MCF 10A (cell line): ENCODE measurements at regions not wholly inside any gene's neighbourhood (a gene's known extent, or its start where the extent isn't known, plus 50 kb on each side); places are given as distances from the start of the nearest gene placed in this dataset.
A peak's percentile ranks its signal among the peaks of the same experiment; 100 is the strongest.

Experiments
- BruUV-seq: library from RNA; stranded (reverse); fragments of 400-500 nt; replicated peaks from 2 replicates; lab custom pipeline; 2021; lab: Mats Ljungman, UMichigan
- CTCF ChIA-PET: fragments of 300-600 bp; sonication (Branson Sonifier 250); formaldehyde crosslinking; extraction: SDS; loops from one replicate; lab custom pipeline; 2021; ENCODE audit warnings: antibody characterized with exemption, inconsistent platforms; lab: Yijun Ruan, JAX
- POLR2A ChIA-PET: fragments of 300-600, 350-650 bp; sonication (Branson Sonifier 250); formaldehyde crosslinking; extraction: SDS; loops from one replicate; lab custom pipeline; 2020; ENCODE audit warnings: antibody characterized with exemption, inconsistent platforms; lab: Yijun Ruan, JAX
- DNase-seq: peaks from one replicate; pipeline ENCODE4 v3.0.0-alpha.2; 2018; ENCODE audit not compliant: unreplicated experiment
- H3K27ac Mint-ChIP-seq: one replicate; pipeline ENCODE4 v1.8.0; 2022; ENCODE audit warnings: mild to moderate bottlenecking, low read depth, mixed read lengths; ENCODE audit not compliant: unreplicated experiment
- H3K27me3 Mint-ChIP-seq: one replicate; pipeline ENCODE4 v1.8.0; 2022; ENCODE audit warnings: mixed read lengths; ENCODE audit not compliant: insufficient read depth, unreplicated experiment
- H3K36me3 Mint-ChIP-seq: one replicate; pipeline ENCODE4 v1.8.0; 2022; ENCODE audit warnings: mild to moderate bottlenecking, moderate library complexity, mixed read lengths; ENCODE audit not compliant: insufficient read depth, unreplicated experiment
- H3K4me1 Mint-ChIP-seq: one replicate; pipeline ENCODE4 v1.8.0; 2022; ENCODE audit warnings: mixed read lengths; ENCODE audit not compliant: insufficient read depth, unreplicated experiment
- H3K4me3 Mint-ChIP-seq: one replicate; pipeline ENCODE4 v1.8.0; 2022; ENCODE audit warnings: mild to moderate bottlenecking, moderate library complexity, mixed read lengths; ENCODE audit not compliant: unreplicated experiment
- H3K9me3 Mint-ChIP-seq: one replicate; pipeline ENCODE4 v1.8.0; 2022; ENCODE audit warnings: mixed read lengths; ENCODE audit not compliant: unreplicated experiment
- intact Hi-C: fragments of 100-400 bp; cut with micrococcal nuclease; formaldehyde crosslinking; loops from 2 replicates; pipeline ENCODE4 v1.14.1; 2022
- TF ChIP-seq, protein P1 (sequence below): fragments of 200-600 bp; IDR thresholded peaks from one replicate; pipeline ENCODE4 v1.8.0; 2022; ENCODE audit warnings: antibody characterized with exemption, mild to moderate bottlenecking; ENCODE audit not compliant: unreplicated experiment

DNA sequence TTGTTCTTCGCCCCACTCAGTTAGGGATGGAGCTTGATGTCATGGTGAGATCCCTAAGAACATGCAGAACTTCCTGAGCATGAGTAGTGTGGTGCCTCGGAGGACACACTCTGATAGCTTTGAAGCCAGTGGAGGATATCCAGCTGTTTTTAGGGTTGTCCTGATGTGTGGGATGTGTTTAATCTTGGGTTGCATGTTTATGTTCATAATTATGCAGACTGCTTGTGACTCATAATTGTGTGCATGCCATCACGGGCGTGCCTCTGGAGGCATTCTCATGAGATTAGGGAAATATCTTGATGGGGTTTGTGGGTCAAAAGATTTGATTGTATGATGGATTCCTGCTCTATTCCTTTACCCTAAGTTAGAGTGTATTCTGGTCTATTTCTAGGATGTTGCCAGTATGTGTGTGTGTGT, 267.4 kb upstream of the PELI2 start:
- peaks cover 25% of the 10 kb centered on the region for H3K4me1 Mint-ChIP-seq
- ChIA-PET CTCF (interaction anchor here (0.6 to 2.0 kb wide), 5 partner anchors 15 to 144 kb away, joined by 3 to 12 read pairs (median 4); no protein-coding TSS in a partner anchor), POLR2A (interaction anchor here (0.5 to 1.2 kb wide), 8 partner anchors 10 to 121 kb away, joined by 3 to 5 read pairs (median 3); no protein-coding TSS in a partner anchor)
- H3K4me3 Mint-ChIP-seq: no peak overlapping the region
- peak overlapping the region; percentile 29 for H3K27ac Mint-ChIP-seq
- intact Hi-C loops: no loop called here
- peak; percentile 31 for DNase-seq
- BruUV-seq: no TSS peak
- no peaks in the 10 kb centered on the region for H3K36me3 Mint-ChIP-seq
- H3K9me3 Mint-ChIP-seq: no peaks in the 10 kb centered on the region
- TF ChIP-seq, protein P1, sequence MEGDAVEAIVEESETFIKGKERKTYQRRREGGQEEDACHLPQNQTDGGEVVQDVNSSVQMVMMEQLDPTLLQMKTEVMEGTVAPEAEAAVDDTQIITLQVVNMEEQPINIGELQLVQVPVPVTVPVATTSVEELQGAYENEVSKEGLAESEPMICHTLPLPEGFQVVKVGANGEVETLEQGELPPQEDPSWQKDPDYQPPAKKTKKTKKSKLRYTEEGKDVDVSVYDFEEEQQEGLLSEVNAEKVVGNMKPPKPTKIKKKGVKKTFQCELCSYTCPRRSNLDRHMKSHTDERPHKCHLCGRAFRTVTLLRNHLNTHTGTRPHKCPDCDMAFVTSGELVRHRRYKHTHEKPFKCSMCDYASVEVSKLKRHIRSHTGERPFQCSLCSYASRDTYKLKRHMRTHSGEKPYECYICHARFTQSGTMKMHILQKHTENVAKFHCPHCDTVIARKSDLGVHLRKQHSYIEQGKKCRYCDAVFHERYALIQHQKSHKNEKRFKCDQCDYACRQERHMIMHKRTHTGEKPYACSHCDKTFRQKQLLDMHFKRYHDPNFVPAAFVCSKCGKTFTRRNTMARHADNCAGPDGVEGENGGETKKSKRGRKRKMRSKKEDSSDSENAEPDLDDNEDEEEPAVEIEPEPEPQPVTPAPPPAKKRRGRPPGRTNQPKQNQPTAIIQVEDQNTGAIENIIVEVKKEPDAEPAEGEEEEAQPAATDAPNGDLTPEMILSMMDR: no peak
- no peaks in the 10 kb centered on the region for H3K27me3 Mint-ChIP-seq

- TF ChIP-seq, protein P1: no peak
- no peak for DNase-seq
- no TSS peak for BruUV-seq
- intact Hi-C loops: no loop called here
- ChIA-PET CTCF (interaction anchor here (0.6 to 2.0 kb wide), 5 partner anchors 14 to 145 kb away, joined by 3 to 12 read pairs (median 4); no protein-coding TSS in a partner anchor), POLR2A (interaction anchor here (0.6 to 1.2 kb wide), 6 partner anchors 10 to 121 kb away, joined by 3 to 5 read pairs (median 4); no protein-coding TSS in a partner anchor)
- Mint-ChIP-seq H3K36me3 (no peaks in the 10 kb centered on the region), H3K4me1 (peaks cover 25% of the 10 kb centered on the region), H3K27ac (peak overlapping the region; percentile 29), H3K27me3 (no peaks in the 10 kb centered on the region), H3K9me3 (no peaks in the 10 kb centered on the region), H3K4me3 (no peak overlapping the region)
Measured at GRCh38 chr14:55851301-55851700, 266.9 kb upstream of the PELI2 start.

- no TSS peak for BruUV-seq
- intact Hi-C loops: no loop called here
- Mint-ChIP-seq H3K27me3 (no peaks in the 10 kb centered on the region), H3K36me3 (no peaks in the 10 kb centered on the region), H3K4me3 (no peak overlapping the region), H3K9me3 (no peaks in the 10 kb centered on the region), H3K4me1 (peaks cover 20% of the 10 kb centered on the region), H3K27ac (no peak overlapping the region)
- CTCF ChIA-PET: interaction anchor here (0.7 to 2.0 kb wide), 2 partner anchors 46 to 282 kb away, joined by 3 to 12 read pairs; no protein-coding TSS in a partner anchor
- POLR2A ChIA-PET: interaction anchor here (0.6 to 1.3 kb wide), 3 partner anchors 9 to 820 kb away, joined by 3 to 4 read pairs (median 3); no protein-coding TSS in a partner anchor
- DNase-seq: no peak
- TF ChIP-seq, protein P1: no peak
Measured at GRCh38 chr14:55851961-55852360, 266.2 kb upstream of the PELI2 start.

DNA sequence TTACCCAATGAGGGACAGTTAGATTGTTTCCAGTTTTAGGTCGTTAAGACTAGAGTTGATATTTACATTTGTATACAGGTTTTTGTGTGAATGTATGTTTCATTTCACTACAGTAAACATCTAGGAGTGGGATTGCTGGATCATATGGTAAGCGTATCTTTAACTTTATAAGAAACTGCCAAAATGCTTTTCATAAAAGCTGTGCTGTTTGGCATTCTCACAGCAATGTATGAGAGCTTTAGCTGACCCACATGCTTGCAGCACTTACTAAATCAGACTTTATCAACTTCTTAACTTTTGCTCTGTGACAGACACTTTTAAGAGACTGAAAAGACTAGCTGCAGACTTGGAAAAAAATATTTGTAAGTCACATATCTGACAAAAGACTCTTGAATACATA, 262.5 kb upstream of the PELI2 start:
- Mint-ChIP-seq H3K4me1 (peaks cover 6% of the 10 kb centered on the region), H3K9me3 (peaks cover 14% of the 10 kb centered on the region), H3K36me3 (no peaks in the 10 kb centered on the region), H3K27me3 (no peaks in the 10 kb centered on the region), H3K4me3 (no peak overlapping the region), H3K27ac (no peak overlapping the region)
- no peak for DNase-seq
- POLR2A ChIA-PET: no interaction called here
- BruUV-seq: no TSS peak
- CTCF ChIA-PET: interaction anchor here (1.8 kb wide), 1 partner anchor 12 kb away, joined by 5 read pairs; no protein-coding TSS in a partner anchor
- TF ChIP-seq, protein P1: no peak
- intact Hi-C loops: no loop called here
